Nephron progenitor cell (in vitro differentiated cells): ENCODE measurements at regions not wholly inside any gene's neighbourhood (a gene's known extent, or its start where the extent isn't known, plus 50 kb on each side); places are given as distances from the start of the nearest gene placed in this dataset.

ENCODE experiments used
- DNase-seq: peaks from one replicate; pipeline ENCODE4 v3.0.0; 2021
- H3K27ac Mint-ChIP-seq: 2 replicates; pipeline ENCODE4 v1.8.0; 2021; ENCODE audit warnings: mild to moderate bottlenecking, moderate library complexity, mixed read lengths
- H3K27me3 Mint-ChIP-seq: 2 replicates; pipeline ENCODE4 v1.8.0; 2021; ENCODE audit warnings: mild to moderate bottlenecking, low read depth, mixed read lengths; ENCODE audit not compliant: poor library complexity
- H3K36me3 Mint-ChIP-seq: 2 replicates; pipeline ENCODE4 v1.8.0; 2021; ENCODE audit warnings: low read depth, mixed read lengths
- H3K4me1 Mint-ChIP-seq: 2 replicates; pipeline ENCODE4 v1.8.0; 2021; ENCODE audit warnings: mixed read lengths
- H3K4me3 Mint-ChIP-seq: 2 replicates; pipeline ENCODE4 v1.8.0; 2021; ENCODE audit warnings: mild to moderate bottlenecking, moderate library complexity, mixed read lengths
- H3K9me3 Mint-ChIP-seq: 2 replicates; pipeline ENCODE4 v1.8.0; 2021; ENCODE audit warnings: mild to moderate bottlenecking, moderate library complexity, mixed read lengths
- TF ChIP-seq, protein P1 (sequence below): fragments of 200-600 bp; sonication (generic); IDR thresholded peaks from 2 replicates; pipeline ENCODE4 v1.5.0; 2021; ENCODE audit warnings: antibody characterized with exemption

DNA sequence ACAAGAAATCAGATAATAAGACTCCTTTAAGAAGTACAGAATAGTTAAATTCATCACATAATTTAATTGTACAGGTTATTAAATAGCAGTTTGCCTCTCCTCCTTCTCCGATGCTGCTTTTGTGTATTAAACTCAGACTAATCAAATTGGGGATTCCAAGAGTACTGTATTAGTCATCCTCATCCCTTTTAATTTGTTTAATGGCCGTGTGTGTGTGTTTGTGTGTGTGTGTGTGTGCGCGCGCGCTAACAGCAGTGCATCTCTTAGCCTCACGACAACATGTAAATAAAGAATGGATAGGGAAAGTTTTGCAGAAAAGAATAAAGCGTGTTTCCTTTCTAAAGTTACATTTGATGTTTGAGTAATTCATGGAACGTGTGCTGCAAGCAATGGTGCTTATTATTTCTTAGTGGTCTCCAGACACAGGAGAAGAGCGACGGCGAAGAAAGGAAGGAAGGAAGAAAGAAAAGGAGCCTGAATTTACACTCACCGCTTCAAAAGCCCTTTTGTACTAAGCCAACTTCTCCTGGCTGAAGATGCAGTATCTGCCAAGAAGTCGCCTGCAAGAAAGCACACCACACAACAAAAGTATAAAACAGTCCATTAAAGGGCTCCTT is 220.3 kb downstream of the ASCL1 start:
- Mint-ChIP-seq H3K4me3 (no peak overlapping the region), H3K27me3 (peaks cover 4% of the 10 kb centered on the region), H3K36me3 (no peaks in the 10 kb centered on the region), H3K4me1 (no peaks in the 10 kb centered on the region), H3K9me3 (no peaks in the 10 kb centered on the region), H3K27ac (no peak overlapping the region)
- no peak for DNase-seq
- TF ChIP-seq, protein P1, sequence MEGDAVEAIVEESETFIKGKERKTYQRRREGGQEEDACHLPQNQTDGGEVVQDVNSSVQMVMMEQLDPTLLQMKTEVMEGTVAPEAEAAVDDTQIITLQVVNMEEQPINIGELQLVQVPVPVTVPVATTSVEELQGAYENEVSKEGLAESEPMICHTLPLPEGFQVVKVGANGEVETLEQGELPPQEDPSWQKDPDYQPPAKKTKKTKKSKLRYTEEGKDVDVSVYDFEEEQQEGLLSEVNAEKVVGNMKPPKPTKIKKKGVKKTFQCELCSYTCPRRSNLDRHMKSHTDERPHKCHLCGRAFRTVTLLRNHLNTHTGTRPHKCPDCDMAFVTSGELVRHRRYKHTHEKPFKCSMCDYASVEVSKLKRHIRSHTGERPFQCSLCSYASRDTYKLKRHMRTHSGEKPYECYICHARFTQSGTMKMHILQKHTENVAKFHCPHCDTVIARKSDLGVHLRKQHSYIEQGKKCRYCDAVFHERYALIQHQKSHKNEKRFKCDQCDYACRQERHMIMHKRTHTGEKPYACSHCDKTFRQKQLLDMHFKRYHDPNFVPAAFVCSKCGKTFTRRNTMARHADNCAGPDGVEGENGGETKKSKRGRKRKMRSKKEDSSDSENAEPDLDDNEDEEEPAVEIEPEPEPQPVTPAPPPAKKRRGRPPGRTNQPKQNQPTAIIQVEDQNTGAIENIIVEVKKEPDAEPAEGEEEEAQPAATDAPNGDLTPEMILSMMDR, result no peak

GRCh38 chr12:103178366-103179080 is 221.0 kb downstream of the ASCL1 start:
- no peak overlapping the region for H3K4me3 Mint-ChIP-seq
- TF ChIP-seq, protein P1, result no peak
- H3K27me3 Mint-ChIP-seq, result peaks cover 4% of the 10 kb centered on the region
- no peaks in the 10 kb centered on the region for H3K36me3 Mint-ChIP-seq
- no peak overlapping the region for H3K27ac Mint-ChIP-seq
- no peaks in the 10 kb centered on the region for H3K9me3 Mint-ChIP-seq
- no peaks in the 10 kb centered on the region for H3K4me1 Mint-ChIP-seq
- no peak for DNase-seq

- no peaks in the 10 kb centered on the region for H3K27me3 Mint-ChIP-seq
- no peaks in the 10 kb centered on the region for H3K4me1 Mint-ChIP-seq
- no peaks in the 10 kb centered on the region for H3K9me3 Mint-ChIP-seq
- H3K4me3 Mint-ChIP-seq, result no peak overlapping the region
- no peak for DNase-seq
- TF ChIP-seq, protein P1, result no peak
- H3K36me3 Mint-ChIP-seq, result no peaks in the 10 kb centered on the region
- no peak overlapping the region for H3K27ac Mint-ChIP-seq
Measured at GRCh38 chr12:103181366-103182152, 224.1 kb downstream of the ASCL1 start.

DNA sequence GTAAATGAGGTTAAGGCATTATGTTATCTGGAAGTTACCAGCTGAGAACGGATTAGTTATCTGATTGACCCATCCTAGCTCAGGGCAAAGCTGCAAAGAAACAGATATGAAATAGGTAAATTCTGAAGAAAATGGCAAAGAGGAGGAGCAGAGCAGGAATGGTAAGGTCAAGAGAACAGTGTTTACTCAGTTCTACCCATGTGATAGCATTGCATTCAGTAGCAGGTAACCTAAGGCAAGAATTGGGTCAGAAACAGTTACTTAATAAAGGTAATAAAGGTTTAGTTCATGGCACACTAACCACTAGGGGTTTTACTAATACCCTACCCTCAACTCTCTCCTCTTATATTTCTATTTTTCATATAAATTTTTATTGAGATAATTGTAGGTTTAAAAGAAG is 224.8 kb downstream of the ASCL1 start:
- Mint-ChIP-seq H3K9me3 (no peaks in the 10 kb centered on the region), H3K4me3 (no peak overlapping the region), H3K36me3 (no peaks in the 10 kb centered on the region), H3K27me3 (no peaks in the 10 kb centered on the region), H3K27ac (no peak overlapping the region), H3K4me1 (no peaks in the 10 kb centered on the region)
- no peak for DNase-seq
- TF ChIP-seq, protein P1, result no peak

GRCh38 chr12:103196467-103196866 is 239.0 kb downstream of the ASCL1 start:
- H3K27ac Mint-ChIP-seq, result no peak overlapping the region
- H3K27me3 Mint-ChIP-seq, result peaks cover 7% of the 10 kb centered on the region
- peaks cover 16% of the 10 kb centered on the region for H3K9me3 Mint-ChIP-seq
- no peaks in the 10 kb centered on the region for H3K4me1 Mint-ChIP-seq
- DNase-seq, result no peak
- TF ChIP-seq, protein P1, result no peak
- no peak overlapping the region for H3K4me3 Mint-ChIP-seq
- H3K36me3 Mint-ChIP-seq, result no peaks in the 10 kb centered on the region
